Breast epithelium (tissue), 4 donors: ENCODE measurements at regions not wholly inside any gene's neighbourhood (a gene's known extent, or its start where the extent isn't known, plus 50 kb on each side); places are given as distances from the start of the nearest gene placed in this dataset.

ENCODE experiments used
- DNase-seq, 2 donors: peaks; one replicate each; pipeline ENCODE4 v3.0.0-alpha.2; 2019; ENCODE audit warnings: low spot score in 2 of 2
- H3K27ac ChIP-seq, 2 donors: fragments of 200-600 bp; sonication (generic) in 1 of 2; one replicate each; pipeline ENCODE4 v1.5.1; 2016 to 2019; ENCODE audit warnings: mild to moderate bottlenecking in 1 of 2
- H3K27me3 ChIP-seq, 2 donors: fragments of 200-600 bp; sonication (generic) in 1 of 2; one replicate each; pipeline versions ENCODE4 v1.5.1 to v1.6.0; 2017 to 2019; ENCODE audit warnings: control low read depth in 1 of 2, mild to moderate bottlenecking in 1 of 2
- H3K36me3 ChIP-seq: fragments of 200-600 bp; one replicate; pipeline ENCODE4 v1.5.1; 2019
- H3K4me1 ChIP-seq, 2 donors: fragments of 200-600 bp; sonication (generic); one replicate each; pipeline ENCODE4 v1.5.1; 2016 to 2019; ENCODE audit warnings: control low read depth in 1 of 2
- H3K4me3 ChIP-seq, 3 donors: fragments of 200-600 bp; sonication (generic); 1 replicate in 2 of 3; 2 replicates in 1 of 3; pipeline ENCODE4 v1.5.1; 2016 to 2019; ENCODE audit warnings: mild to moderate bottlenecking in 3 of 3, moderate library complexity in 2 of 3
- H3K9me3 ChIP-seq, 2 donors: fragments of 200-600 bp; sonication (generic) in 1 of 2; one replicate each; pipeline ENCODE4 v1.5.1; 2016 to 2019; ENCODE audit warnings: control low read depth in 1 of 2
- POLR2A ChIP-seq: fragments of 450-650 bp; IDR thresholded peaks from one replicate; pipeline ENCODE4 v1.6.1; 2016; ENCODE audit warnings: antibody characterized with exemption, mild to moderate bottlenecking, moderate library complexity
- POLR2AphosphoS5 ChIP-seq, 3 donors: sonication (generic); formaldehyde crosslinking; IDR thresholded peaks; one replicate each; pipeline ENCODE4 v1.6.1; 2017; ENCODE audit warnings: antibody characterized with exemption in 3 of 3
- intact Hi-C: fragments of 100-400 bp; cut with DNase I; formaldehyde crosslinking; loops from one replicate; pipeline ENCODE4 v1.15.1; 2023; ENCODE audit warnings: low total_unique reads
- TF ChIP-seq, protein P1 (sequence below), 3 donors: fragments of 450-650 bp; IDR thresholded peaks; one replicate each; pipeline ENCODE4 v1.5.1; 2016 to 2017; ENCODE audit warnings: antibody characterized with exemption in 3 of 3, mild to moderate bottlenecking in 3 of 3, moderate library complexity in 3 of 3

DNA sequence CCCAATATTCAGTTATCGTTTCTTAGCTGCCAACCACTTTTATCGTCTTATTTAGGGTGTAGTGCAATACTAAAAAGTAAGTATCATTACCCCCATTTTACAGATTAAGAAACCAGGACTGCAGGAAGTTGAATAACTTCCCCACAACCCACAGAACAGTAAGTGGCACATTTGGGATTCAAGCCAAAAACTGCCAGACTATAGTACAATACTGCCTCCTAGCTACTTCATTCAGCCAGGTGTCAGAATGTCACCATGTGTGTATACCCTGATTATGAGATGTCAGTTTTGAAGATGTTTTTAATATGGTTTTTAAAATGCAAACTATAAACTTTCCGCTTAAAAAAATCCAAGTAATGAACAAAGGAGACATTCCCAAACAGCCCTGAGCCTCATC is 74.2 kb upstream of the PROK2 start:
- Histone ChIP-seq H3K36me3 (no peaks in the 10 kb centered on the region), H3K27ac (no peak overlapping the region), H3K4me3 (no peak overlapping the region), H3K27me3 (no peaks in the 10 kb centered on the region), H3K9me3 (peaks cover 0 to 7% of the 10 kb centered on the region in 2 donors), H3K4me1 (no peaks in the 10 kb centered on the region)
- intact Hi-C loops, result no loop called here
- TF ChIP-seq, protein P1, sequence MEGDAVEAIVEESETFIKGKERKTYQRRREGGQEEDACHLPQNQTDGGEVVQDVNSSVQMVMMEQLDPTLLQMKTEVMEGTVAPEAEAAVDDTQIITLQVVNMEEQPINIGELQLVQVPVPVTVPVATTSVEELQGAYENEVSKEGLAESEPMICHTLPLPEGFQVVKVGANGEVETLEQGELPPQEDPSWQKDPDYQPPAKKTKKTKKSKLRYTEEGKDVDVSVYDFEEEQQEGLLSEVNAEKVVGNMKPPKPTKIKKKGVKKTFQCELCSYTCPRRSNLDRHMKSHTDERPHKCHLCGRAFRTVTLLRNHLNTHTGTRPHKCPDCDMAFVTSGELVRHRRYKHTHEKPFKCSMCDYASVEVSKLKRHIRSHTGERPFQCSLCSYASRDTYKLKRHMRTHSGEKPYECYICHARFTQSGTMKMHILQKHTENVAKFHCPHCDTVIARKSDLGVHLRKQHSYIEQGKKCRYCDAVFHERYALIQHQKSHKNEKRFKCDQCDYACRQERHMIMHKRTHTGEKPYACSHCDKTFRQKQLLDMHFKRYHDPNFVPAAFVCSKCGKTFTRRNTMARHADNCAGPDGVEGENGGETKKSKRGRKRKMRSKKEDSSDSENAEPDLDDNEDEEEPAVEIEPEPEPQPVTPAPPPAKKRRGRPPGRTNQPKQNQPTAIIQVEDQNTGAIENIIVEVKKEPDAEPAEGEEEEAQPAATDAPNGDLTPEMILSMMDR (IDR thresholded peaks at IDR 0.05), result peak in 2 of 3 donors; percentile 28 to 40
- TF ChIP-seq POLR2AphosphoS5 (IDR thresholded peaks at IDR 0.05) (no peak), POLR2A (no peak)
- DNase-seq, result no peak

DNA sequence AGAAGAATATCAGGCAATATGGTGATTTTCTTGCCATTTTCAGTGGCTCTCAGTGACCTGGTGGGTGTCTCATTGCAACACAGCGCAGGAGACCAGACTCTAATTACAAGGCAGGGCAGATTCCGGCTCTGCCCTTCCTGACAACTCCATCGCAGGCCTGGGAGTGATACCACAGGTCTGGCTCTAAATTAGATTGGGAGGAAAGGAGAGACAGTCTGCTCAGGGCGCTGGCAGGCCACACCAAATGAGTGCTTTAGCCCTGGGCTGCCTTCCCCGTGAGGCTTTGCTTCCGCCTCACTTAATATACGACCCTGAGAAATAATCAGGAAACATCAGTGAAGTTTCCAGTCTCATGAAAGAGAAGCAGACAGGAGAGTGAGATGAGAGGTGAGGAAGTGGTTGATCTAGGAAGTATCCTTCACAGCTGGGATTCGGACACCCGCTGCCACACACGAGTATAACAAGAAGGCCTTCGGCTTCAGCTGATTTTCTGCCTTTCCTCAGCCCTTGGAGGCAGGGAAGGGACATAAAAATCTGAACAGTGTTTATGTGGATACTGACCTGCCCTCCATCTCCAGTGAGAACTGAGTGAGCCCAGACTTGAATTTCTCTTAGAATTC is 73.7 kb upstream of the PROK2 start:
- H3K4me1 ChIP-seq, result no peaks in the 10 kb centered on the region
- no peak overlapping the region for H3K4me3 ChIP-seq
- no peaks in the 10 kb centered on the region for H3K36me3 ChIP-seq
- H3K9me3 ChIP-seq, result peaks cover 0 to 7% of the 10 kb centered on the region in 2 donors
- H3K27ac ChIP-seq, result no peak overlapping the region
- TF ChIP-seq, protein P1 (IDR thresholded peaks at IDR 0.05), result no peak
- TF ChIP-seq POLR2AphosphoS5 (IDR thresholded peaks at IDR 0.05) (no peak), POLR2A (no peak)
- DNase-seq, result no peak
- intact Hi-C loops, result no loop called here
- H3K27me3 ChIP-seq, result no peaks in the 10 kb centered on the region

DNA sequence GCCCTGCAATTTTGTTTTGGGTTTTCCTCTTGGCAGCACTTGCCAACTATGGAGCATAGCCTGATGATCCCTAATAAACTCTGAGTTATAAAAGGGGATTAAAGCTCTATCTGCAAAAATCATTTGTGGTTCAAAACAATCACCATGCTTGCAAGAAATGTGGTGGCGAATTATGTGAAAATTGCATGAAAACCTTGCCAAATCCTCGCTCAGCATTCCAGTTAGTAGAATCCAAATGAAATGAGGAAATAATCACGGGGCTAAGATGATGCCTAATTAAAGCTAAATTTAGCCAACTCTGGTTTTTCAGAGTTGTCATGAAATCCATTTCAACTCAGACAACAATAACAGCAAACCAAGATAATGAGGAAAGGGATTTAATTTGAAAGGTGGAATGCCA is 73.0 kb upstream of the PROK2 start:
- no peak overlapping the region for H3K27ac ChIP-seq
- DNase-seq, result no peak
- intact Hi-C loops, result no loop called here
- no peaks in the 10 kb centered on the region for H3K36me3 ChIP-seq
- H3K4me3 ChIP-seq, result no peak overlapping the region
- no peak for TF ChIP-seq POLR2A
- TF ChIP-seq, protein P1 (IDR thresholded peaks at IDR 0.05), result no peak
- TF ChIP-seq POLR2AphosphoS5 (IDR thresholded peaks at IDR 0.05), result no peak
- H3K4me1 ChIP-seq, result no peaks in the 10 kb centered on the region
- no peaks in the 10 kb centered on the region for H3K27me3 ChIP-seq
- peaks cover 0 to 7% of the 10 kb centered on the region in 2 donors for H3K9me3 ChIP-seq

DNA sequence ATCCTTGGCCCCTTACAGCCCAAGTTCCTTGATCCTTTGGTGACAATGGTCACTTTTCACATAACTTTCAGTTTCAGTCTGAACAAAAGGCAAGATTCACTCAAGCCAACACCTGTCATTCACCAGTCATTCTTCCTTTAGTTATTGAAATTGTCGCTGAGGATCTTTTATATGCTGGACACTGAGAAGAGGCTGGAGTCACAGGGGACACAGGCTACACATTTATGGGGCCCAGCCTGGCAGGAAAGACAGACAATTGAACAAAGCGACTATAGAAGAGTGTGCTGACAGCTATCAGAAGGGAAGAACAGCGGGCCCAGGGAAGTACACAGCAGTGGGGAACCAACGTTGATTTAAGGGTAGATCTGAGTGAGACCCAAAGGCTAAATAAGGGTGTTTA is 69.8 kb upstream of the PROK2 start:
- intact Hi-C loops, result no loop called here
- Histone ChIP-seq H3K4me3 (no peak overlapping the region), H3K27ac (no peak overlapping the region), H3K9me3 (no peaks in the 10 kb centered on the region), H3K36me3 (no peaks in the 10 kb centered on the region), H3K27me3 (no peaks in the 10 kb centered on the region), H3K4me1 (no peaks in the 10 kb centered on the region)
- DNase-seq, result no peak
- TF ChIP-seq POLR2A (no peak), POLR2AphosphoS5 (IDR thresholded peaks at IDR 0.05) (no peak)
- TF ChIP-seq, protein P1 (IDR thresholded peaks at IDR 0.05), result no peak

DNA sequence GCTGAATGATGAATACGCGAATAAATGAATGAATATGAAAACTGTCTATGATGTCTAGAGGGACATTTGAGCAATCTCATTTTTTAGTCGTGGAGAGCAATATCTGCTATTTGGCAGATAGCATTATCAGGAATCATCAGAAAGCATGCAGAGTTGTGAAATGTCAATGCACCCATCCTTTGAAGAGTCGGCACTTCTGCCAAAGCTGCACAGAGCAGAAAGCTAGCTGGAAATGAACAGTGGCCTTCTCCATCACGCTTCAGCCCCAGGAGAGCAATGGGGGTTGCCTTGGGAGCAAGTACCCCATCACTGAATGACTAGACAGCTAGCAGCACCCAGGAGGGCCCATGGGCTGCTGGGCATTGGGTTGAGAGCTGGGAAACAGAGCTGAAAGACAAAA is 69.1 kb upstream of the PROK2 start:
- H3K4me3 ChIP-seq, result no peak overlapping the region
- H3K27me3 ChIP-seq, result no peaks in the 10 kb centered on the region
- DNase-seq, result no peak
- H3K4me1 ChIP-seq, result no peaks in the 10 kb centered on the region
- intact Hi-C loops, result no loop called here
- TF ChIP-seq POLR2AphosphoS5 (IDR thresholded peaks at IDR 0.05) (no peak), POLR2A (no peak)
- TF ChIP-seq, protein P1 (IDR thresholded peaks at IDR 0.05), result no peak
- peaks cover 0 to 5% of the 10 kb centered on the region in 2 donors for H3K9me3 ChIP-seq
- no peaks in the 10 kb centered on the region for H3K36me3 ChIP-seq
- H3K27ac ChIP-seq, result no peak overlapping the region
